Neuronal stem cell (in vitro differentiated cells): ENCODE measurements at regions not wholly inside any gene's neighbourhood (a gene's known extent, or its start where the extent isn't known, plus 50 kb on each side); places are given as distances from the start of the nearest gene placed in this dataset.

ENCODE experiments used
- DNase-seq: peaks from one replicate; pipeline ENCODE4 v3.0.0-alpha.2; 2013; ENCODE audit warnings: low spot score
- H2AFZ ChIP-seq: one replicate; pipeline ENCODE4 v1.6.1; 2013; ENCODE audit warnings: mild to moderate bottlenecking, low read length, inconsistent platforms
- H2AK5ac ChIP-seq: 2 replicates; pipeline ENCODE4 v1.6.1; 2013; ENCODE audit warnings: low read depth, mild to moderate bottlenecking, inconsistent platforms, low read length, moderate library complexity, mixed read lengths
- H2BK120ac ChIP-seq: 2 replicates; pipeline ENCODE4 v1.6.1; 2013; ENCODE audit warnings: low read depth, mild to moderate bottlenecking, inconsistent platforms, low read length, moderate library complexity, mixed read lengths
- H2BK12ac ChIP-seq: one replicate; pipeline ENCODE4 v1.6.1; 2013; ENCODE audit warnings: low read length, inconsistent platforms
- H2BK15ac ChIP-seq: 2 replicates; pipeline ENCODE4 v1.6.1; 2013; ENCODE audit warnings: mild to moderate bottlenecking, low read length, inconsistent platforms, mixed read lengths
- H2BK5ac ChIP-seq: one replicate; pipeline ENCODE4 v1.6.1; 2013; ENCODE audit warnings: inconsistent platforms, mild to moderate bottlenecking, low read length, moderate library complexity
- H3K14ac ChIP-seq: one replicate; pipeline ENCODE4 v1.6.1; 2013; ENCODE audit warnings: low read length, inconsistent platforms
- H3K18ac ChIP-seq: 2 replicates; pipeline ENCODE4 v1.6.1; 2013; ENCODE audit warnings: low read length, inconsistent platforms
- H3K23ac ChIP-seq: 2 replicates; pipeline ENCODE4 v1.6.1; 2013; ENCODE audit warnings: low read depth, mild to moderate bottlenecking, mixed read lengths, low read length, inconsistent platforms; ENCODE audit not compliant: poor library complexity
- H3K27ac ChIP-seq: replicated peaks from 3 replicates; pipeline ENCODE4 v1.5.1; 2013; ENCODE audit warnings: low read length, inconsistent platforms
- H3K27me3 ChIP-seq, 3 experiments: 2 replicates each; pipeline ENCODE4 v1.6.1; 2013; ENCODE audit warnings: low read length in 3 of 3, mild to moderate bottlenecking in 2 of 3, inconsistent platforms in 1 of 3, low read depth in 1 of 3, mixed read lengths in 1 of 3, moderate library complexity in 1 of 3; ENCODE audit not compliant: control insufficient read depth in 3 of 3, insufficient read depth in 3 of 3
- H3K36me3 ChIP-seq, 2 donors: replicated peaks in 1 of 2; 2 replicates each; pipeline ENCODE4 v1.6.1; 2013; ENCODE audit warnings: low read length in 2 of 2; ENCODE audit not compliant: control insufficient read depth in 2 of 2, insufficient read depth in 2 of 2
- H3K4ac ChIP-seq: 2 replicates; pipeline ENCODE4 v1.6.1; 2013; ENCODE audit warnings: inconsistent platforms, mild to moderate bottlenecking, low read length, moderate library complexity
- H3K4me1 ChIP-seq, 2 donors: 1 replicate in 1 of 2; 2 replicates in 1 of 2; pipeline ENCODE4 v1.6.1; 2013; ENCODE audit warnings: low read length in 2 of 2, low read depth in 1 of 2; ENCODE audit not compliant: control insufficient read depth in 2 of 2, insufficient read depth in 1 of 2
- H3K4me2 ChIP-seq: one replicate; pipeline ENCODE4 v1.6.1; 2013; ENCODE audit warnings: mild to moderate bottlenecking, low read length, inconsistent platforms; ENCODE audit not compliant: insufficient read depth, poor library complexity, severe bottlenecking
- H3K4me3 ChIP-seq, 2 donors: 2 replicates each; pipeline ENCODE4 v1.5.1; 2013; ENCODE audit warnings: low read length in 2 of 2, mild to moderate bottlenecking in 2 of 2, inconsistent platforms in 1 of 2, moderate library complexity in 1 of 2
- H3K79me1 ChIP-seq: one replicate; pipeline ENCODE4 v1.6.1; 2013; ENCODE audit warnings: low read depth, mild to moderate bottlenecking, inconsistent platforms, low read length, moderate library complexity
- H3K9ac ChIP-seq: one replicate; pipeline ENCODE4 v1.6.1; 2013; ENCODE audit warnings: mild to moderate bottlenecking, low read depth, low read length, inconsistent platforms; ENCODE audit not compliant: poor library complexity
- H3K9me3 ChIP-seq, 2 donors: replicated peaks in 1 of 2; 2 replicates each; pipeline versions ENCODE3 to v1.6.1; 2013; ENCODE audit warnings: low read length in 2 of 2, mild to moderate bottlenecking in 2 of 2, inconsistent platforms in 1 of 2, low read depth in 1 of 2, mixed read lengths in 1 of 2, moderate library complexity in 1 of 2; ENCODE audit not compliant: control insufficient read depth in 2 of 2, insufficient read depth in 1 of 2
- H4K8ac ChIP-seq: one replicate; pipeline ENCODE4 v1.6.1; 2013; ENCODE audit warnings: low read depth, mild to moderate bottlenecking, inconsistent platforms, low read length, moderate library complexity
- H4K91ac ChIP-seq: one replicate; pipeline ENCODE4 v1.6.1; 2013; ENCODE audit warnings: low read length, low read depth, mild to moderate bottlenecking, inconsistent platforms; ENCODE audit not compliant: poor library complexity
- WGBS, 2 donors: extraction: QIAGEN DNeasy Blood & Tissue Kit; methylation state at CpG; one replicate each; pipeline ENCODE4 v1.1.7; 2013; ENCODE audit warnings: missing lambda C conversion rate in 2 of 2, mixed read lengths in 1 of 2; ENCODE audit not compliant: insufficient read length in 2 of 2, insufficient replicate concordance in 1 of 2; ENCODE audit errors: extremely low coverage in 2 of 2; 5-methylcytosine and 5-hydroxymethylcytosine counted together

GRCh38 chr16:74049027-74049426, 247.6 kb upstream of the PSMD7 start:
- H3K9me3 ChIP-seq = no peaks in the 10 kb centered on the region
- no peak for DNase-seq
- no peak overlapping the region for H2AK5ac ChIP-seq
- no peaks in the 10 kb centered on the region for H3K36me3 ChIP-seq
- H3K79me1 ChIP-seq = no peaks in the 10 kb centered on the region
- no peak overlapping the region for H2BK12ac ChIP-seq
- peaks cover 0 to 2% of the 10 kb centered on the region in 2 donors for H3K4me1 ChIP-seq
- no peak overlapping the region for H2BK5ac ChIP-seq
- no peak overlapping the region for H3K4me3 ChIP-seq
- no peak overlapping the region for H3K27ac ChIP-seq
- H2BK120ac ChIP-seq = no peak overlapping the region
- WGBS, 2 donors = no CpG with 5 or more reads among the region's 4 CpGs
- H3K4me2 ChIP-seq = no peak overlapping the region
- no peak overlapping the region for H2AFZ ChIP-seq
- H3K14ac ChIP-seq = no peak overlapping the region
- H4K8ac ChIP-seq = no peak overlapping the region
- no peaks in the 10 kb centered on the region for H3K27me3 ChIP-seq
- H3K18ac ChIP-seq = no peak overlapping the region
- no peak overlapping the region for H2BK15ac ChIP-seq
- no peak overlapping the region for H3K23ac ChIP-seq
- no peak overlapping the region for H3K4ac ChIP-seq
- no peak overlapping the region for H4K91ac ChIP-seq
- H3K9ac ChIP-seq = no peak overlapping the region

DNA sequence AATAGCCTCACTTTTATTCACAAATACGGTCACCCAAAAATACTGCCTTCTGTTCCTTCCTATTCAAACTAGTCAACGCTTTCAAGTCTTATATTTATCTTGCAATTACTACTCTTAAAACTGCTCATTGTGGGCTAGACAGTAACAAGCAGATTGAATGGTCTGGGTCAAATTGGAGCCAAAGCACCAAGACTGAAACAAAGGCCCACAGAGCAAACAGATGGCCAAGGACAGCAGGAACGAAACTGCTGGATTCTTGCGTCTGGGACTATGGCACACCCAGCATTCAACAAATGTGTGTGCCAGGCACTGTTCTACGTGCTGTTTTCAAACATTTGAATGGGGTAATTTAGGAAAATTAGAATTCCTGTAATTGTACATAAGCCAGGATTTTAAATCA, 250.1 kb upstream of the PSMD7 start:
- no peak overlapping the region for H2AK5ac ChIP-seq
- no peak overlapping the region for H3K23ac ChIP-seq
- H2BK5ac ChIP-seq = no peak overlapping the region
- no peak overlapping the region for H4K8ac ChIP-seq
- H2AFZ ChIP-seq = no peak overlapping the region
- no peak overlapping the region for H3K4me2 ChIP-seq
- H3K9ac ChIP-seq = no peak overlapping the region
- no peak overlapping the region for H3K4me3 ChIP-seq
- no peak overlapping the region for H3K18ac ChIP-seq
- no peak for DNase-seq
- no peak overlapping the region for H3K27ac ChIP-seq
- H3K14ac ChIP-seq = no peak overlapping the region
- H3K9me3 ChIP-seq = no peaks in the 10 kb centered on the region
- H2BK12ac ChIP-seq = no peak overlapping the region
- H3K36me3 ChIP-seq = no peaks in the 10 kb centered on the region
- H3K4me1 ChIP-seq = peaks cover 0 to 2% of the 10 kb centered on the region in 2 donors
- H3K79me1 ChIP-seq = no peaks in the 10 kb centered on the region
- H2BK15ac ChIP-seq = no peak overlapping the region
- no CpG with 5 or more reads among the region's 5 CpGs for WGBS, 2 donors
- H3K4ac ChIP-seq = no peak overlapping the region
- no peak overlapping the region for H4K91ac ChIP-seq
- H2BK120ac ChIP-seq = no peak overlapping the region
- H3K27me3 ChIP-seq = no peaks in the 10 kb centered on the region

GRCh38 chr16:74045513-74045912, 251.1 kb upstream of the PSMD7 start:
- no peak overlapping the region for H2BK5ac ChIP-seq
- H3K9ac ChIP-seq = no peak overlapping the region
- H3K4me3 ChIP-seq = no peak overlapping the region
- no peak overlapping the region for H3K23ac ChIP-seq
- H3K18ac ChIP-seq = no peak overlapping the region
- no peak overlapping the region for H2AFZ ChIP-seq
- H2AK5ac ChIP-seq = no peak overlapping the region
- H3K4me2 ChIP-seq = no peak overlapping the region
- no peaks in the 10 kb centered on the region for H3K36me3 ChIP-seq
- H3K79me1 ChIP-seq = no peaks in the 10 kb centered on the region
- peaks cover 0 to 2% of the 10 kb centered on the region in 2 donors for H3K4me1 ChIP-seq
- no peak overlapping the region for H2BK12ac ChIP-seq
- no peak overlapping the region for H3K27ac ChIP-seq
- no peak for DNase-seq
- H3K27me3 ChIP-seq = no peaks in the 10 kb centered on the region
- H3K9me3 ChIP-seq = no peaks in the 10 kb centered on the region
- H4K91ac ChIP-seq = no peak overlapping the region
- H3K14ac ChIP-seq = no peak overlapping the region
- WGBS, 2 donors = no CpG with 5 or more reads among the region's 3 CpGs
- H2BK120ac ChIP-seq = no peak overlapping the region
- H4K8ac ChIP-seq = no peak overlapping the region
- H3K4ac ChIP-seq = no peak overlapping the region
- H2BK15ac ChIP-seq = no peak overlapping the region

- no CpG with 5 or more reads among the region's 1 CpG for WGBS, 2 donors
- Histone ChIP-seq H3K36me3 (no peaks in the 10 kb centered on the region), H4K8ac (no peak overlapping the region), H3K9ac (no peak overlapping the region), H2AK5ac (no peak overlapping the region), H3K27me3 (no peaks in the 10 kb centered on the region), H3K4me3 (no peak overlapping the region), H3K79me1 (no peaks in the 10 kb centered on the region), H2BK120ac (no peak overlapping the region), H3K9me3 (no peaks in the 10 kb centered on the region), H3K23ac (no peak overlapping the region), H2BK12ac (no peak overlapping the region), H2BK15ac (no peak overlapping the region), H4K91ac (no peak overlapping the region), H3K4me1 (peaks cover 1 to 35% of the 10 kb centered on the region in 2 donors), H2BK5ac (no peak overlapping the region), H3K4ac (no peak overlapping the region), H3K27ac (no peak overlapping the region), H2AFZ (no peak overlapping the region), H3K18ac (no peak overlapping the region), H3K14ac (no peak overlapping the region), H3K4me2 (no peak overlapping the region)
- DNase-seq = no peak
These were observed 260.8 kb upstream of the PSMD7 start for GRCh38 chr16:74035816-74036215.
